ENCODE measurements at regions not wholly inside any gene's neighbourhood (a gene's known extent, or its start where the extent isn't known, plus 50 kb on each side); places are given as distances from the start of the nearest gene placed in this dataset.

GRCh38 chr3:24682141-24682547 is 187.5 kb upstream of the THRB start:
- intact Hi-C loops (cut with micrococcal nuclease): loop anchor here (5.0 kb wide), 1 partner anchor 685 kb away; no protein-coding TSS in a partner anchor
- no peak overlapping the region for H3K4me3 Mint-ChIP-seq
- peaks cover 0 to 3% (median 0%) of the 10 kb centered on the region in 8 donors for H3K9me3 Mint-ChIP-seq
- ChIA-PET POLR2A (ENCODE audit: partially characterized antibody) (no interaction called here), CTCF (ENCODE audit: partially characterized antibody) (no interaction called here)
- no peak for DNase-seq
- H3K27ac Mint-ChIP-seq: no peak overlapping the region
- peaks cover 0 to 7% (median 3%) of the 10 kb centered on the region in 4 donors for H3K4me1 Mint-ChIP-seq
- Histone ChIP-seq H3K9me3 (ENCODE audit: control insufficient read depth in 1 of 2, low read length in 2 of 2) (no peaks in the 10 kb centered on the region), H3K4me3 (ENCODE audit: low read length in 2 of 2) (no peak overlapping the region), H3K27me3 (ENCODE audit: insufficient read depth, low read length) (no peaks in the 10 kb centered on the region), H3K27ac (ENCODE audit: low read depth, low read length) (no peak overlapping the region), H3K36me3 (ENCODE audit: insufficient read depth, low read length) (no peaks in the 10 kb centered on the region), H3K4me1 (ENCODE audit: insufficient read depth, low read length) (no peaks in the 10 kb centered on the region)
- H3K36me3 Mint-ChIP-seq: no peaks in the 10 kb centered on the region
- no peaks in the 10 kb centered on the region for H3K27me3 Mint-ChIP-seq

- no peak overlapping the region for H3K27ac ChIP-seq (ENCODE audit: low read depth, low read length)
- ChIA-PET POLR2A (ENCODE audit: partially characterized antibody) (no interaction called here), CTCF (ENCODE audit: partially characterized antibody) (interaction anchor here (1.2 kb wide), 1 partner anchor 849 kb away, joined by 3 read pairs; no protein-coding TSS in a partner anchor)
- H3K9me3 ChIP-seq (ENCODE audit: control insufficient read depth in 1 of 2, low read length in 2 of 2): no peaks in the 10 kb centered on the region
- H3K4me3 ChIP-seq (ENCODE audit: low read length in 2 of 2): no peak overlapping the region
- intact Hi-C loops (cut with micrococcal nuclease): loop anchor here (5.0 kb wide), 1 partner anchor 686 kb away; no protein-coding TSS in a partner anchor
- H3K4me3 Mint-ChIP-seq: no peak overlapping the region
- H3K27me3 Mint-ChIP-seq: no peaks in the 10 kb centered on the region
- peaks cover 0 to 7% (median 3%) of the 10 kb centered on the region in 4 donors for H3K4me1 Mint-ChIP-seq
- H3K36me3 Mint-ChIP-seq: no peaks in the 10 kb centered on the region
- H3K4me1 ChIP-seq (ENCODE audit: insufficient read depth, low read length): no peaks in the 10 kb centered on the region
- no peak for DNase-seq
- no peaks in the 10 kb centered on the region for H3K27me3 ChIP-seq (ENCODE audit: insufficient read depth, low read length)
- no peak overlapping the region for H3K27ac Mint-ChIP-seq
- no peaks in the 10 kb centered on the region for H3K36me3 ChIP-seq (ENCODE audit: insufficient read depth, low read length)
- peaks cover 0 to 3% (median 0%) of the 10 kb centered on the region in 8 donors for H3K9me3 Mint-ChIP-seq
These were observed 188.4 kb upstream of the THRB start for GRCh38 chr3:24683090-24683489.

DNA sequence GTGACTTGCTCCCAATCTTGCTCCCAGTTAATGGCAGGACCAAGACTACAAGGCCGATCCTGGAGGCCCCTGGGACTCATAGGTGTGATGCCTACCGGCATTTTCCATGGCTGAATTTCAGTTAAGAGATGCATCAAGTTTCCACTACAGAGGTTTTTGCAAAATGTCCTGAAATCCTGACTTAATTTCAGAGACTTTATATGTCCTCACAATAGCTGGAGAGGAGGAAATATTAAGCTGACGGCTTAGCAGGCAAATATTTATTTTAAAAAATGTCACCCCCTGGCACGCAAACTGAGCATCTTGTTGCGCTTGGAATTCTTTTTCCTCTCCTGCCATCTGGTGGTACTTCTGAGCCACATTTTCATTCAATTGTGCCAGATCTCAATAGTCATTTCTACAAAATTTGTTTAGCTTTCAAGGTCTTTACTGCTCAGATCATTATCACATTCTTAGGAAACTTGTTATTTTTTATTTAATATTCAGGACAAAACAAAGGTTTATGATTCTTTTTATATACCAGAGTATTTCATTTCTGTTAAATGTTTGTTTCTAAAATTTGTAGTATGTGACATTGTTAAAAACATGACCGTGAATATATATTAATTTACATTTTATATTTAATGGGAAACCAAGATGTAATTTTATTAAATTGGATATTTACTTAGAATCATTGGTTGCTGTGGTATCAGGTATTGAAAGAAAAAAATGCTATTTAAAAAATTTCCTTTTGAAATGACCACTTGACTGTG is 189.2 kb upstream of the THRB start:
- Mint-ChIP-seq H3K36me3 (no peaks in the 10 kb centered on the region), H3K27me3 (no peaks in the 10 kb centered on the region), H3K9me3 (peaks cover 0 to 3% (median 0%) of the 10 kb centered on the region in 8 donors), H3K4me1 (peaks cover 0 to 1% (median under 1%) of the 10 kb centered on the region in 4 donors), H3K27ac (no peak overlapping the region), H3K4me3 (no peak overlapping the region)
- DNase-seq: no peak
- Histone ChIP-seq H3K9me3 (ENCODE audit: control insufficient read depth in 1 of 2, low read length in 2 of 2) (no peaks in the 10 kb centered on the region), H3K4me1 (ENCODE audit: insufficient read depth, low read length) (no peaks in the 10 kb centered on the region), H3K27me3 (ENCODE audit: insufficient read depth, low read length) (no peaks in the 10 kb centered on the region), H3K4me3 (ENCODE audit: low read length in 2 of 2) (no peak overlapping the region), H3K27ac (ENCODE audit: low read depth, low read length) (no peak overlapping the region), H3K36me3 (ENCODE audit: insufficient read depth, low read length) (no peaks in the 10 kb centered on the region)
- ChIA-PET POLR2A (ENCODE audit: partially characterized antibody) (no interaction called here), CTCF (ENCODE audit: partially characterized antibody) (interaction anchor here (1.2 kb wide), 1 partner anchor 850 kb away, joined by 3 read pairs; no protein-coding TSS in a partner anchor)
- intact Hi-C loops (cut with micrococcal nuclease): loop anchor here (5.0 kb wide), 1 partner anchor 687 kb away; no protein-coding TSS in a partner anchor

DNA sequence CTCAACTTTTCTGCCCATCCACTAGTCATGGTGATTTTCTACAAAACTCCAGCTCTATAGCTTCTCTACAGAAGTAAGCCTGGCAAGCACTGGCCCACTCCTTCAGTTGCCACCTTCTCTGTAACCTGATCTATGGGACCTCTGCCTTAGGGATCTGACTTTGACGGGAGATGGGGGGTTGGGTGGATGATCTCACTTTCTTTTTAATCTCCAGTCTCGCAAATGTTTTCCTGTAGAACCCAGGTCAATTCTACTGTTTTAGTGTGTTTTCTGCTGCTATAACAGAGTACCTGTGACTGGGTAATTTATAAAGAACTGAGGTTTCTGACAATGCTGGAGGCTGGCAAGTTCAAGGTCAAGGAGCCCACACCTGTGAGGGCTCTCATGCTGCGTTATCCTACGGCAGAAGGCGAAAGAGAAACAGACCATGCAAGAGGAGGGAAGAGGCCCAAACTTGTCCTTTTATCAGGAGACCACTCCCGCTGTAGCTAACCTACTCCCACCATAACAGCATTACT is 189.9 kb upstream of the THRB start:
- no peak overlapping the region for H3K4me3 ChIP-seq (ENCODE audit: low read length in 2 of 2)
- no peaks in the 10 kb centered on the region for H3K27me3 Mint-ChIP-seq
- no peaks in the 10 kb centered on the region for H3K36me3 ChIP-seq (ENCODE audit: insufficient read depth, low read length)
- H3K9me3 ChIP-seq (ENCODE audit: control insufficient read depth in 1 of 2, low read length in 2 of 2): no peaks in the 10 kb centered on the region
- H3K27ac ChIP-seq (ENCODE audit: low read depth, low read length): no peak overlapping the region
- ChIA-PET CTCF (ENCODE audit: partially characterized antibody) (no interaction called here), POLR2A (ENCODE audit: partially characterized antibody) (no interaction called here)
- no peak overlapping the region for H3K4me3 Mint-ChIP-seq
- no peaks in the 10 kb centered on the region for H3K27me3 ChIP-seq (ENCODE audit: insufficient read depth, low read length)
- peaks cover 0 to 3% (median 0%) of the 10 kb centered on the region in 8 donors for H3K9me3 Mint-ChIP-seq
- H3K36me3 Mint-ChIP-seq: no peaks in the 10 kb centered on the region
- DNase-seq: no peak
- peaks cover 0 to 1% (median 0%) of the 10 kb centered on the region in 4 donors for H3K4me1 Mint-ChIP-seq
- no peaks in the 10 kb centered on the region for H3K4me1 ChIP-seq (ENCODE audit: insufficient read depth, low read length)
- intact Hi-C loops (cut with micrococcal nuclease): loop anchor here (5.0 kb wide), 1 partner anchor 687 kb away; no protein-coding TSS in a partner anchor
- H3K27ac Mint-ChIP-seq: no peak overlapping the region

- Histone ChIP-seq H3K27ac (ENCODE audit: low read depth, low read length) (no peak overlapping the region), H3K9me3 (ENCODE audit: control insufficient read depth in 1 of 2, low read length in 2 of 2) (no peaks in the 10 kb centered on the region), H3K4me1 (ENCODE audit: insufficient read depth, low read length) (no peaks in the 10 kb centered on the region), H3K4me3 (ENCODE audit: low read length in 2 of 2) (no peak overlapping the region), H3K27me3 (ENCODE audit: insufficient read depth, low read length) (no peaks in the 10 kb centered on the region), H3K36me3 (ENCODE audit: insufficient read depth, low read length) (no peaks in the 10 kb centered on the region)
- no peaks in the 10 kb centered on the region for H3K9me3 Mint-ChIP-seq
- intact Hi-C loops (cut with micrococcal nuclease): no loop called here
- no peak overlapping the region for H3K27ac Mint-ChIP-seq
- ChIA-PET CTCF (ENCODE audit: partially characterized antibody) (no interaction called here), POLR2A (ENCODE audit: partially characterized antibody) (no interaction called here)
- DNase-seq: no peak
- no peaks in the 10 kb centered on the region for H3K27me3 Mint-ChIP-seq
- H3K36me3 Mint-ChIP-seq: no peaks in the 10 kb centered on the region
- peaks cover 0 to 1% (median 0%) of the 10 kb centered on the region in 4 donors for H3K4me1 Mint-ChIP-seq
- no peak overlapping the region for H3K4me3 Mint-ChIP-seq
These were observed 192.2 kb upstream of the THRB start for GRCh38 chr3:24686808-24687207.

DNA sequence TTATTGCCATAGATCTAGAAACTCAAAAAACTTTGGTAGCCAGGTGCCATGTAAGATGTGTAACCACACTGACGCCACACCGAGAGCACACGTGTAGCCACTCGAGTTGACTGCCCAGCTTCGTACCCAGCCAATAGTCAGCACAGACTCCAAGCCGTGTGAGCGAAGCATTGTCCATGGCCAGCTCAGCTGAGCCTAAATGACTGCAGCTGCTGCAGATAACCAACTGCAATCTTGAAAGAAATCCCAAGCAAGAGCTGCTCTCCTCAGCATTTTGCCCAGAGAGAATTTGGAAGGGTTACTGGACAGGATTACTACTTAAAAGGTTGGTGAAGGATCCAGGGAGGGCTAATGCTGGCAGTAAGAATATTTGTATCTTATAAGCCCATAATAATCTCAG is 193.0 kb upstream of the THRB start:
- ChIA-PET CTCF (ENCODE audit: partially characterized antibody) (interaction anchor here (1.5 kb wide), 1 partner anchor 8 kb away, joined by 4 read pairs; no protein-coding TSS in a partner anchor), POLR2A (ENCODE audit: partially characterized antibody) (no interaction called here)
- H3K4me1 Mint-ChIP-seq: peaks cover 0 to 1% (median 0%) of the 10 kb centered on the region in 4 donors
- no peaks in the 10 kb centered on the region for H3K36me3 Mint-ChIP-seq
- no peaks in the 10 kb centered on the region for H3K4me1 ChIP-seq (ENCODE audit: insufficient read depth, low read length)
- no peaks in the 10 kb centered on the region for H3K36me3 ChIP-seq (ENCODE audit: insufficient read depth, low read length)
- DNase-seq: no peak
- intact Hi-C loops (cut with micrococcal nuclease): no loop called here
- H3K9me3 ChIP-seq (ENCODE audit: control insufficient read depth in 1 of 2, low read length in 2 of 2): no peaks in the 10 kb centered on the region
- H3K27ac Mint-ChIP-seq: no peak overlapping the region
- no peaks in the 10 kb centered on the region for H3K27me3 Mint-ChIP-seq
- H3K4me3 Mint-ChIP-seq: no peak overlapping the region
- no peaks in the 10 kb centered on the region for H3K9me3 Mint-ChIP-seq
- no peaks in the 10 kb centered on the region for H3K27me3 ChIP-seq (ENCODE audit: insufficient read depth, low read length)
- no peak overlapping the region for H3K27ac ChIP-seq (ENCODE audit: low read depth, low read length)
- no peak overlapping the region for H3K4me3 ChIP-seq (ENCODE audit: low read length in 2 of 2)

DNA sequence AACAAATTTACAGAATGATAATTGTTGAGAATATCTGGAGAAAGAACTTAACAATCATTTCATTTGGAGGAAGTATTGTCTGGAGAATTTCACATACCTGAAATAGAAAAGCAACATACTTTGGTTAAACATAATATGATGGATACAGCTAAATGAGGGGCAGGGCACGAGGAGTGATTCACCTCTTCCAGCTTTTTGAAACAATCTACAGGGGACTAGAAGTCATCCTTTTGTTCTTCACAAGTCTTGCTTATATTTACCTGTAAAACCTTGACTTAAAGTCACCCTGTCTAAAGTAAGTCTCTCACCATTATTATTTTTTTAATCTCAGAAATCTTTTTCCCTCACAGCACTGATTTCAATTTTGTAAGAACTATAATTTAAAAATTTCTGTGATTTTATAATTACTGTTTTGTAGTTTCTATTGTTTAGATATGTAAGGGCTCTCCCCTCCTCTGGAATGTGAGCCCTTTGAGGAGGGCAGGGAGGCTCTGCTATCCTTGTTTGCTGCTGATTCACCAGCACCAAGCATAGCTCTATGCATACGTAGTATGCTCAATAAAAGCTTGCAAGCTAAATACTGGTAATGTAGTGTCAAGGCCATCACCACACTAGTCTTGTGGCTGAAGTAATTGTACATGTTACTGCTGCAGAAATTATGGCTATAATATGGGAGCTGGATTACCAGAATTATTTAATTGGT is 193.9 kb upstream of the THRB start:
- H3K9me3 Mint-ChIP-seq: no peaks in the 10 kb centered on the region
- Histone ChIP-seq H3K4me3 (ENCODE audit: low read length in 2 of 2) (no peak overlapping the region), H3K4me1 (ENCODE audit: insufficient read depth, low read length) (no peaks in the 10 kb centered on the region), H3K27me3 (ENCODE audit: insufficient read depth, low read length) (no peaks in the 10 kb centered on the region), H3K36me3 (ENCODE audit: insufficient read depth, low read length) (no peaks in the 10 kb centered on the region), H3K27ac (ENCODE audit: low read depth, low read length) (no peak overlapping the region), H3K9me3 (ENCODE audit: control insufficient read depth in 1 of 2, low read length in 2 of 2) (no peaks in the 10 kb centered on the region)
- peaks cover 0 to 1% (median 0%) of the 10 kb centered on the region in 4 donors for H3K4me1 Mint-ChIP-seq
- CTCF ChIA-PET (ENCODE audit: partially characterized antibody): interaction anchor here (1.5 kb wide), 1 partner anchor 9 kb away, joined by 4 read pairs; no protein-coding TSS in a partner anchor
- H3K27ac Mint-ChIP-seq: no peak overlapping the region
- H3K36me3 Mint-ChIP-seq: no peaks in the 10 kb centered on the region
- no peak overlapping the region for H3K4me3 Mint-ChIP-seq
- intact Hi-C loops (cut with micrococcal nuclease): no loop called here
- POLR2A ChIA-PET (ENCODE audit: partially characterized antibody): no interaction called here
- no peak for DNase-seq
- H3K27me3 Mint-ChIP-seq: no peaks in the 10 kb centered on the region
